SK-N-SH treated with all-trans-retinoic acid at 6 μM for 48 hours (cell line): ENCODE measurements at regions not wholly inside any gene's neighbourhood (a gene's known extent, or its start where the extent isn't known, plus 50 kb on each side); places are given as distances from the start of the nearest gene placed in this dataset.

Experiments used
- ATAC-seq: fragments of 200-7000 bp; cut with Tn5 transposase; 3 replicates; pipeline ENCODE4 v1.9.1; 2020; ENCODE audit warnings: mild to moderate bottlenecking, moderate library complexity
- ARNTL ChIP-seq: fragments of 450-650 bp; formaldehyde crosslinking; IDR thresholded peaks from 2 replicates; pipeline ENCODE4 v1.5.0; 2020; ENCODE audit warnings: low read depth, mild to moderate bottlenecking, moderate library complexity, borderline replicate concordance
- BACH2 ChIP-seq: fragments of 250-450 bp; sonication (Bioruptor Pico); IDR thresholded peaks from 2 replicates; pipeline ENCODE4 v1.9.0; 2021; ENCODE audit warnings: mild to moderate bottlenecking, borderline replicate concordance
- CSDC2 ChIP-seq: fragments of 250-450 bp; sonication (Bioruptor Pico); IDR thresholded peaks from 2 replicates; pipeline ENCODE4 v1.5.0; 2020; ENCODE audit warnings: mild to moderate bottlenecking, moderate library complexity
- ESRRG ChIP-seq: fragments of 250-450 bp; sonication (Bioruptor Pico); IDR thresholded peaks from 2 replicates; pipeline ENCODE4 v1.6.1; 2021; ENCODE audit warnings: mild to moderate bottlenecking
- GLIS3 ChIP-seq: fragments of 250-450 bp; sonication (Bioruptor Pico); IDR thresholded peaks from 2 replicates; pipeline ENCODE4 v1.5.0; 2020; ENCODE audit warnings: mild to moderate bottlenecking, moderate library complexity
- ISL1 ChIP-seq: fragments of 250-450 bp; sonication (Bioruptor Pico); IDR thresholded peaks from 2 replicates; pipeline ENCODE4 v2.1.2; 2022; ENCODE audit warnings: mild to moderate bottlenecking, moderate library complexity
- OSR1 ChIP-seq: fragments of 250-450 bp; sonication (Bioruptor Pico); IDR thresholded peaks from 2 replicates; pipeline ENCODE4 v1.8.0; 2022; ENCODE audit warnings: moderate library complexity, mild to moderate bottlenecking, inconsistent platforms
- POU6F1 ChIP-seq: fragments of 250-450 bp; sonication (Bioruptor Pico); IDR thresholded peaks from 2 replicates; pipeline ENCODE4 v1.8.0; 2021; ENCODE audit warnings: low read depth, mild to moderate bottlenecking, moderate library complexity, borderline replicate concordance
- PPARA ChIP-seq: fragments of 250-450 bp; sonication (Bioruptor Pico); IDR thresholded peaks from 2 replicates; pipeline ENCODE4 v1.5.0; 2020; ENCODE audit warnings: mild to moderate bottlenecking, borderline replicate concordance
- RARB ChIP-seq: fragments of 250-450 bp; sonication (Bioruptor Pico); IDR thresholded peaks from 2 replicates; pipeline ENCODE4 v1.8.0; 2021; ENCODE audit warnings: mild to moderate bottlenecking, moderate library complexity
- SNAI2 ChIP-seq: fragments of 250-450 bp; sonication (Bioruptor Pico); IDR thresholded peaks from 2 replicates; pipeline ENCODE4 v1.5.0; 2020; ENCODE audit warnings: mild to moderate bottlenecking, moderate library complexity
- TOX ChIP-seq: fragments of 250-450 bp; sonication (Bioruptor Pico); IDR thresholded peaks from 2 replicates; pipeline ENCODE4 v1.8.0; 2021; ENCODE audit warnings: mild to moderate bottlenecking, moderate library complexity, borderline replicate concordance
- ZC3H10 ChIP-seq: fragments of 250-450 bp; sonication (Bioruptor Pico); IDR thresholded peaks from 2 replicates; pipeline ENCODE4 v1.5.1; 2021; ENCODE audit warnings: mild to moderate bottlenecking, moderate library complexity
- ZFP3 ChIP-seq: fragments of 250-450 bp; sonication (Bioruptor Pico); IDR thresholded peaks from 2 replicates; pipeline ENCODE4 v1.5.0; 2020; ENCODE audit warnings: mild to moderate bottlenecking, moderate library complexity
- ZNF565 ChIP-seq: fragments of 450-650 bp; formaldehyde crosslinking; conservative IDR thresholded peaks from 2 replicates; pipeline ENCODE4 v1.5.0; 2020; ENCODE audit warnings: low read depth, mild to moderate bottlenecking, moderate library complexity
- ZNF8 ChIP-seq: fragments of 450-650 bp; formaldehyde crosslinking; IDR thresholded peaks from 2 replicates; pipeline ENCODE4 v1.5.0; 2020; ENCODE audit warnings: mild to moderate bottlenecking, moderate library complexity
- TF ChIP-seq, protein P1 (sequence below): fragments of 250-450 bp; sonication (Bioruptor Pico); IDR thresholded peaks from 2 replicates; pipeline ENCODE4 v1.5.1; 2021; ENCODE audit warnings: mild to moderate bottlenecking, moderate library complexity
- TF ChIP-seq, protein P2 (sequence below): fragments of 250-450 bp; sonication (Bioruptor Pico); IDR thresholded peaks from 2 replicates; pipeline ENCODE4 v1.5.1; 2020; ENCODE audit warnings: low read depth, mild to moderate bottlenecking, moderate library complexity
- TF ChIP-seq, protein P3 (sequence below): fragments of 250-450 bp; sonication (Bioruptor Pico); IDR thresholded peaks from 2 replicates; pipeline ENCODE4 v1.5.0; 2020; ENCODE audit warnings: mild to moderate bottlenecking, moderate library complexity

- TF ChIP-seq TOX (CRISPR knock-in tag) (no peak), OSR1 (no peak), ZFP3 (CRISPR knock-in tag) (no peak)
- TF ChIP-seq, protein P1, sequence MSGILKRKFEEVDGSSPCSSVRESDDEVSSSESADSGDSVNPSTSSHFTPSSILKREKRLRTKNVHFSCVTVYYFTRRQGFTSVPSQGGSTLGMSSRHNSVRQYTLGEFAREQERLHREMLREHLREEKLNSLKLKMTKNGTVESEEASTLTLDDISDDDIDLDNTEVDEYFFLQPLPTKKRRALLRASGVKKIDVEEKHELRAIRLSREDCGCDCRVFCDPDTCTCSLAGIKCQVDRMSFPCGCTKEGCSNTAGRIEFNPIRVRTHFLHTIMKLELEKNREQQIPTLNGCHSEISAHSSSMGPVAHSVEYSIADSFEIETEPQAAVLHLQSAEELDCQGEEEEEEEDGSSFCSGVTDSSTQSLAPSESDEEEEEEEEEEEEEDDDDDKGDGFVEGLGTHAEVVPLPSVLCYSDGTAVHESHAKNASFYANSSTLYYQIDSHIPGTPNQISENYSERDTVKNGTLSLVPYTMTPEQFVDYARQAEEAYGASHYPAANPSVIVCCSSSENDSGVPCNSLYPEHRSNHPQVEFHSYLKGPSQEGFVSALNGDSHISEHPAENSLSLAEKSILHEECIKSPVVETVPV (CRISPR knock-in tag): no peak
- TF ChIP-seq, protein P2, sequence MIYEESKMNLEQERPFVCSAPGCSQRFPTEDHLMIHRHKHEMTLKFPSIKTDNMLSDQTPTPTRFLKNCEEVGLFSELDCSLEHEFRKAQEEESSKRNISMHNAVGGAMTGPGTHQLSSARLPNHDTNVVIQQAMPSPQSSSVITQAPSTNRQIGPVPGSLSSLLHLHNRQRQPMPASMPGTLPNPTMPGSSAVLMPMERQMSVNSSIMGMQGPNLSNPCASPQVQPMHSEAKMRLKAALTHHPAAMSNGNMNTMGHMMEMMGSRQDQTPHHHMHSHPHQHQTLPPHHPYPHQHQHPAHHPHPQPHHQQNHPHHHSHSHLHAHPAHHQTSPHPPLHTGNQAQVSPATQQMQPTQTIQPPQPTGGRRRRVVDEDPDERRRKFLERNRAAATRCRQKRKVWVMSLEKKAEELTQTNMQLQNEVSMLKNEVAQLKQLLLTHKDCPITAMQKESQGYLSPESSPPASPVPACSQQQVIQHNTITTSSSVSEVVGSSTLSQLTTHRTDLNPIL (CRISPR knock-in tag): no peak
Observed at GRCh38 chr1:209335178-209335577, 248.3 kb upstream of the CAMK1G start (continued).

- ATAC-seq: no peak
- TF ChIP-seq CSDC2 (CRISPR knock-in tag) (no peak), RARB (CRISPR knock-in tag) (no peak), ZFP3 (CRISPR knock-in tag) (no peak), ESRRG (CRISPR knock-in tag) (no peak), ZNF8 (CRISPR knock-in tag) (no peak), BACH2 (CRISPR knock-in tag) (no peak), ZC3H10 (no peak), SNAI2 (CRISPR knock-in tag) (no peak), OSR1 (no peak), PPARA (CRISPR knock-in tag) (no peak), POU6F1 (CRISPR knock-in tag) (no peak), ARNTL (CRISPR knock-in tag) (no peak), ISL1 (no peak)
- TF ChIP-seq, protein P3, sequence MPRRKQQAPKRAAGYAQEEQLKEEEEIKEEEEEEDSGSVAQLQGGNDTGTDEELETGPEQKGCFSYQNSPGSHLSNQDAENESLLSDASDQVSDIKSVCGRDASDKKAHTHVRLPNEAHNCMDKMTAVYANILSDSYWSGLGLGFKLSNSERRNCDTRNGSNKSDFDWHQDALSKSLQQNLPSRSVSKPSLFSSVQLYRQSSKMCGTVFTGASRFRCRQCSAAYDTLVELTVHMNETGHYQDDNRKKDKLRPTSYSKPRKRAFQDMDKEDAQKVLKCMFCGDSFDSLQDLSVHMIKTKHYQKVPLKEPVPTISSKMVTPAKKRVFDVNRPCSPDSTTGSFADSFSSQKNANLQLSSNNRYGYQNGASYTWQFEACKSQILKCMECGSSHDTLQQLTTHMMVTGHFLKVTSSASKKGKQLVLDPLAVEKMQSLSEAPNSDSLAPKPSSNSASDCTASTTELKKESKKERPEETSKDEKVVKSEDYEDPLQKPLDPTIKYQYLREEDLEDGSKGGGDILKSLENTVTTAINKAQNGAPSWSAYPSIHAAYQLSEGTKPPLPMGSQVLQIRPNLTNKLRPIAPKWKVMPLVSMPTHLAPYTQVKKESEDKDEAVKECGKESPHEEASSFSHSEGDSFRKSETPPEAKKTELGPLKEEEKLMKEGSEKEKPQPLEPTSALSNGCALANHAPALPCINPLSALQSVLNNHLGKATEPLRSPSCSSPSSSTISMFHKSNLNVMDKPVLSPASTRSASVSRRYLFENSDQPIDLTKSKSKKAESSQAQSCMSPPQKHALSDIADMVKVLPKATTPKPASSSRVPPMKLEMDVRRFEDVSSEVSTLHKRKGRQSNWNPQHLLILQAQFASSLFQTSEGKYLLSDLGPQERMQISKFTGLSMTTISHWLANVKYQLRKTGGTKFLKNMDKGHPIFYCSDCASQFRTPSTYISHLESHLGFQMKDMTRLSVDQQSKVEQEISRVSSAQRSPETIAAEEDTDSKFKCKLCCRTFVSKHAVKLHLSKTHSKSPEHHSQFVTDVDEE (CRISPR knock-in tag): no peak
- TF ChIP-seq, protein P1 (CRISPR knock-in tag): no peak
Observed at GRCh38 chr1:209341146-209341545, 242.4 kb upstream of the CAMK1G start.

- ATAC-seq: no peak
- TF ChIP-seq, protein P2 (CRISPR knock-in tag): no peak
- TF ChIP-seq POU6F1 (CRISPR knock-in tag) (no peak), GLIS3 (no peak), ZNF565 (CRISPR knock-in tag) (no peak), PPARA (CRISPR knock-in tag) (no peak), CSDC2 (CRISPR knock-in tag) (no peak)
Observed at GRCh38 chr1:209341673-209342420, 241.7 kb upstream of the CAMK1G start.
